Stimulated activated CD4-positive, alpha-beta T cell treated with anti-CD3 and anti-CD28 coated beads, Interleukin-15, amount 100 ng/mL, for 48 hours (primary cell): ENCODE measurements at regions not wholly inside any gene's neighbourhood (a gene's known extent, or its start where the extent isn't known, plus 50 kb on each side); places are given as distances from the start of the nearest gene placed in this dataset.

ENCODE experiments used
- DNase-seq, 2 donors: peaks; one replicate each; pipeline ENCODE4 v3.0.0-alpha.2; 2020; ENCODE audit warnings: low read depth in 2 of 2

DNA sequence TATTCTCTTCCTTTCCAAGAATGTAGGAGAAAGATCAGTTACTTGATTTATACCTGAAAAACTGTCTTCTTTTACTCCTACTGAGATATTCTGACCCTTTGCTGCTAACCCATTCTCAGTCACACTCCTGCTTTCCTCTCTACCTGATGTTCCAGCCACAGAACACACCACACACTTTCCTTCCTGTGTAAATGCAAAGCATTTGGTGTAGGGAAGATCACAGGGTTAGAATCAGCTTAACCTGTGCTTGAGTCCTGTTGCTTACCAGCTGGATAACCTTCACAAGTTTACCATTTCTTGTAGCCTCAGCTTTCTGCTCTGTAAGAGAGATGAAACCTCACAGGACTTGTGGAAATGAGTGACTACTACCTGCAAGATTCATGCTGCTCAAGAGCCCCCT lies 489.8 kb upstream of the GOLIM4 start:
- no peak for DNase-seq

DNA sequence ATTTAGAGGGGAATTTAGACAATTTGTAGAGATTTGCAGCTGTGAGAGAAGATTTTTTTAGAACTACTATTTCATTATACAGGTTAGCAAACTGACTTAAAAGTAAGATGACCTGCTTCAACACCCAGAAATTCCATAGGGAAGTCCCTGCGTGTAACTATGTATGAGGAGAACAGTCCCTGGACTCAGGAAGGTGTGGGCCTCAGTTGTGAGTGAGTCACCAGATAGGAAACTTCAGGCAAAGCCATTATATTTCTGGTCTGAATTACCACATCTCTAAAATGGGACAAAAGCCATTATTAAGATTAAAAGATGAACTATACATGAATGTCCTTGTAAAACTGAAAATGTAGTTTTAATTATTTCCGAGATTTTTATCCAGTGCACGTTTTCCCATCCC lies 488.3 kb upstream of the GOLIM4 start:
- no peak for DNase-seq

DNA sequence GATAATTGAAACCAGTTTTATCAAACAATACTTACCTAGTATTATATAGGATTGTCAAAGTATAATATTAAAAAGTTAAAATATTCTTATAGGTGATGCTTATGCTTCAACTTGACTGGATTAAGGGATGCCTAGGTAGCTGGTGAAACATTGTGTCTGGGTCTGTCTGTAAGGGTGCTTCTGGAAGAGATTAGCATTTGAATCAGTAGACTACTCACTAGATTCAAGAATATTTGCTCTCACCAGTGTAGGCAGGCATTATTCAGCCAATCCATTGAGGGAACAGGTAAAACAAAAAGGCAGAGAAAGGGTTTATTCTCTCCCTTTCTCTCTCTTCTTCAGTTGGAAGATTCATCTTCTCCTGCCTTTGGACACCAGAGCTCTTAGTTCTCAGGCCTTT lies 486.8 kb upstream of the GOLIM4 start:
- no peak for DNase-seq

DNA sequence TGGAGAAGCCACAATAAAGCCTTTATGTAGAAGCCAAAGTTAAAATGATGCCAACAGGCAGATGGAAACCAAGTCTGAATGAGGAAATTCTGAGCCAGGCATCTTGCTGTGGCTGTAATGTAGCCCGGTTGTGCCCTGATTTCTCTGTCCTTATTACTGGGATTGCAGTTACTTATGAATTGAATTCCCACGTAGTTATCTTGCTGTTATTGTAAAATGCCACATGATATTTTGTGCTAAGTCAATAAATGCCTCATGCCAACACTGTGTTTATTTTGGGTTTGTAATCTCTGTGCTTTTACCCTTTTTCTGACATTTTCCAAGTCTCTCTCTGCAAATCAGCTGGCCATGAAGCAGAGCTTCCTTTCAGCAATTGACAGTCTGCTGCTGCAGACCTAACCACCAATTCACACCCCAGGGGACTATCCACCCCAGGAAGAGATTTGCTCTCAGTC lies 486.1 kb upstream of the GOLIM4 start:
- no peak for DNase-seq

DNA sequence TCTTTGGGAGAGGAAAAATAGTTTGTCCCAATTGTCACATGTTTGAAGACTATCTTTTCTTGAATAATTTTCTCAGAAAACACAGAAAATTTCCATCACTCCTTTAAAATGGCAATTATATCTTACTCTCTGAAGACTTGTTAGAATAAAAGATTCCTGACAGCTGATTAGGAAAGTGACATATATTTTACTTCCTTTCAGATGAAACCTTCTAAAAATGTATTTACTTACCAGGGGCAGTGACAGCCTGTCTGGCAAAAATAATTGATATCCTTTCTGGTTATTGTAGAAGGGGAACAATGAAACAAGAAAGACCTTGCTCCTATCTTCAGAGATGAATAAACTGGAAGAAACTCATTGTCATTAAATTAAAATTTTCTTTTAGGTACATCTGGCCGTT lies 483.3 kb upstream of the GOLIM4 start:
- no peak for DNase-seq

DNA sequence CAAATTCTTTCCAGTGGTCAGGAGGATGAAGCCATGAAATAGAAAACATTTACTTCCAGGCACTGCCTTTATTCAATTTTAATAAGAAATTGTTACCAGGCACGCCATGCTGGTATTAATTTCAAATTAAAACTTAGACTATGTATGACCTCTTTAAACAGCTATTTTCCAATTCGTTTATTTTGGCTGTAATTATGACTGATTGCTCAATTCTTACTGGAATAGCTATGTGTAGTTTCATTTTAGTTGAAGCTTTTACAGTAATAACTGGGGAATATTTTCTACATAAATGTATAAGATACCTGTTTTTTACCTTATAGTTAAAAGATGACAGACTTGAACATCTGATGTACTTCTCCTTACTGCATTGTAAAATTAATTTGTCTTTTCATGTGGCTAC lies 480.0 kb upstream of the GOLIM4 start:
- no peak for DNase-seq

DNA sequence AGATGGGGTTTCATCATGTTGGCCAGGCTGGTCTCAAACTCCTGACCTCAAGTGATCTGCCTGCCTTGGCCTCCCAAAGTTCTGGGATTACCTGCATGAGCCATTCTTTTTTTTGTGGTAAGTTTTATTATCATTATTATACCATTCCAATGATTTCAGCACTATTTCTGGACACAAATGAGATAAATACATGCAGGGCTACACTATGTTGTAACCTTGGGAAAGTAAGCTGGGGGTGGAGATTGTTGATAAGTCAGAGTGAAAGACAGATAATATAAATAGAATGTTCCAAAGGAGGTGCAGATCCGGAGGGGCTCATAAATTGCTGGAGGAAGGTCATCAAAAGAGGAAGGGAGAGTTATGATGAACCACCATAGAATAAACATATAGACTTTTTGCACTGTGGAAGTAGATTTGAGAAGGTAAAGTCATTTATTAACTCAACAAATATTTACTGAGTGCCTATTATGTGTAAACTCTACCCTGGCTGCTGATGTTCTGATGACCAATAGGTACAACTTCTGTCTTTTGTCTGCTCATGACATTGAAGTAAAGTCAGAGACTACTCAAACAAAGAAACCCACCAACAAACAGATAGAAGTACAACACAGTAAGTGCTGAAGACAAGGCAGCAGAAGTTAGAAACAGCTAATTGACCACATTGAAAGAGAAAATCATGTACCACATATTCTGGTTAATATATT lies 478.9 kb upstream of the GOLIM4 start:
- no peak for DNase-seq

DNA sequence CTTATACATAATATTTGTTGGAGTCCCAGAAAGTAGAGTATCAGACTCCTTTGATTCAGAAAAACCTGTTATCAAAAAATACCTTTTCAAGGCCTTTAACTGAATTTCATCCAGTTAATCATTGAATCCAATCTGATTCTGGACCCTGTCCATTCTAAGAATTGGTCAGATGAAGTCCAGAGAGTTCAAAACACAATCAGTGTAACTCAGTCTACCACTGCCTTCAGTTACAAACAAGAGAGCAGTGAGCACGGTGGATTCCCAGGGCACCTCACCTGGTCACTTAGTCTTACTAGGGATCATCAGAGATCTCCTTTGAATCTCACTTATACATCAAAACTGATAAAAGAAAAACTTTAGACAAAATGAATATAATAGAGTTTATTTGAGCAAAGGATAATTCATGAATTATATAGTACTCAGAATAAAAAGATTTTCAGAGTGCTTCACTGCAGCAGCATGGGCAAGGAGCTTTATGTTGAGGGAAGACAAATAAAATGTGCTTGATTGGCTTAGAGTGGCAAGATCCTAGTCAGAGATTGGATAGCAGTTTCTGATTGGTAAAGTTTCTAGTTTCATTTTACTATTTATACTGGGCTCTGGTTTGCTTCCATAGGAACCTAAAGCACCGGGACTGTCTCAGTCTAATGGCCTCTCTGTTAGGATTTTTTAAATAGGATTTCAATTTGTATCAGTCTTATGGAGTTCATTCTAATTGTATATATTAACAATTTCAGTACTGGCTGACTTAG lies 474.9 kb upstream of the GOLIM4 start:
- no peak for DNase-seq

DNA sequence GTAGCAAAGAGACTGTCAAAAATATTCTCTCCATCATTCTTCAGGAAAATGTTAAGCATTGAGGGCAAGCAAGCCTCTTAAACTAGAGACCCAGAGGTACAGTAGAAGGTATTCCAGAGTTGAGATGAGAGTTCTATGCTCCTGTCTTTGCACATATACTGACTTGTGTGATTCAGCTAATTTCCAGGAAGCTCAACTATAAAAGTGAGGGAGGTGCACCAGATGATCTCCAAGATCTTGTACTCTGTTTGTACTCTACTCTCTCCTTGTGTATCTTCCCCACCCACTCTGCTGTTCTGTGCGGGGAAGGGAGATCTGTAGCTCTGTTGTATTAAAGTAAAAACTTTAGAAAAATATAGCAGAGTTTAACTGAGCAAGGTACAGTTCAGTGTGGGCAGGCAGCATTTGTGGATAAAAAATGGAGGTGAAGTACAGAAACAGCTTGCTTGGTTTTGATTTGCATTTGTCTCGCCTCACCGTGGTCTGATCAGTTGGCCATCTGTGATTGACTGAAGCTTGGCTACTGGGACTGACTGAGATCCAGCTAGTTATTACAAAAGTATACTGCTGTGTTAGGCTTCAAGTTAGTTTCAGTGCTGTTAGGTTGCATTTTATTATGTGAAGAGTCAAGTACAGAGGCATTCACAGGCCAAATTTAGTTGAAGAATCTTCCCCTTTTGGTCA lies 463.1 kb upstream of the GOLIM4 start:
- no peak for DNase-seq

DNA sequence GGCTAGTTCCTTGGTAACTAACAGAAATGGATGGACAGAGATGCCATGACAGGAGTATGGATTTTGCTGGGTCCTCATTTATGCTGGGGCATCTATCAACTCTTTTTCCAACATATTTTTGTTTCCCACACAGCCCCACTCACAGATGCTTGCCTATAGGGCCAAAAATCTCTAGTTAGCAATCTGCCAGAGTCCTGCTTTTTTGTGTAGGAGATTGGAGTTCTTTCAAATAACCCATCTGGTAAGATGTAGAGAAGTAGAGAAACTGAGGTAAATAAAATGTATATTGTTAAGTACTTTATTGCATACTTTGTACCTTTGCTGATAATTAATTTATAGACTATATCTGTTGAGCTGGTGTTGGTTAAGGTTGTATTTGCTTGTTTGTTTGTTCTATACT lies 456.5 kb upstream of the GOLIM4 start:
- no peak for DNase-seq

DNA sequence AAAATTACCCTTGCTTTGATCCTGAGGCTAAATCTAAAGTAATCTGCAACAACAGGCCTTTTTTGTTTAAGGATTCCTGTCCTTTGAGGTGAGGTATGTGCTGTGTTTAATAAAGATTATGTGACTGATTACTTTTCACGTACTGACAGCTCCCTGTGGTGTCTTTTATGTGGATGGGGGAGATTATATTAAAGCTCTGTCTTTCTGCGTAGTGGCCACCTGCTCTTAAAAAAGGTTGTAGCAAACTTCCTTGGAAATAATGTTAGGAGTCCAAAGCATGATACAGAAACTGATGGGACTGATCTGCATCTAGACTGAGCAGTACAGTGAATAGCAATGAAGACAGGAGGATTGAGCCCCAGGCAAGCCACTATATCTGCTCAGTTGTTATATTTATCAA lies 453.0 kb upstream of the GOLIM4 start:
- DNase-seq = no peak

DNA sequence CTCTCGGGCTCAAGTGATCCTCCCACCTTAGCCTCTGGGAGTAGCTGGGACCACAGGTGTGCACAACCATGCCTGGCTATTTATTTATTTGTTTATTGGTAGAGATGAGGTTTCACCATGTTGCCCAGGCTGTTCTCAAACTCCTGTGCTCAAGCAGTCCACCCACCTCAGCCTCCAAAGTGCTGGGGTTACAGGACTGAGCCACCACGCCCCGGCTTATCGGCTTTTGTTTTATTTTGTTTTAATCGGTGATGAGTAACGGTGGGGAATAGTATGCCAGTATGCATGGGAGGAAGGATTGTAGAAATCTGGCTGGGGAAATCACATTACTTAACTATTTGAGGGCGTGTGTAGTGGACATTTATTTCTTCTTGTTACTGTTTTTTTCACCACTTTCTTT lies 451.0 kb upstream of the GOLIM4 start:
- no peak for DNase-seq

DNA sequence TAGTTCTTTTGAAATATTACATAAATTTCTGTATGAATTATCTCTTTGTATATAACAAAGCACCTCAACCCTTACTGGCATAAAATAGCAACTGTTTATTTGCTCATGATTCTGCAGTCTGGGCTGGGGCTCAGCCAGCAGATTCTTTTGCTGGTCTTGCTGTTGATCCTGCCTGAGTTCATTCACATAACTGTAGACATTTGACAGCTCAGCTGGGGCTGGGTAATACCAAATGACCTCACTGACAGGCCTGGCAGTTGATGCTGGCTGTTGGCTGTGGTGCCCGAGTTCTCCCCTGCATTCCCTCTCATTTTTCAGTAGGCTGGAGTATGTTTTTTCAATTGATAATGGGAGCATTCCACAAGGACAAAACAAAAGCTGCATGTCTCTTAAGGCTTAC lies 449.9 kb upstream of the GOLIM4 start:
- no peak for DNase-seq

DNA sequence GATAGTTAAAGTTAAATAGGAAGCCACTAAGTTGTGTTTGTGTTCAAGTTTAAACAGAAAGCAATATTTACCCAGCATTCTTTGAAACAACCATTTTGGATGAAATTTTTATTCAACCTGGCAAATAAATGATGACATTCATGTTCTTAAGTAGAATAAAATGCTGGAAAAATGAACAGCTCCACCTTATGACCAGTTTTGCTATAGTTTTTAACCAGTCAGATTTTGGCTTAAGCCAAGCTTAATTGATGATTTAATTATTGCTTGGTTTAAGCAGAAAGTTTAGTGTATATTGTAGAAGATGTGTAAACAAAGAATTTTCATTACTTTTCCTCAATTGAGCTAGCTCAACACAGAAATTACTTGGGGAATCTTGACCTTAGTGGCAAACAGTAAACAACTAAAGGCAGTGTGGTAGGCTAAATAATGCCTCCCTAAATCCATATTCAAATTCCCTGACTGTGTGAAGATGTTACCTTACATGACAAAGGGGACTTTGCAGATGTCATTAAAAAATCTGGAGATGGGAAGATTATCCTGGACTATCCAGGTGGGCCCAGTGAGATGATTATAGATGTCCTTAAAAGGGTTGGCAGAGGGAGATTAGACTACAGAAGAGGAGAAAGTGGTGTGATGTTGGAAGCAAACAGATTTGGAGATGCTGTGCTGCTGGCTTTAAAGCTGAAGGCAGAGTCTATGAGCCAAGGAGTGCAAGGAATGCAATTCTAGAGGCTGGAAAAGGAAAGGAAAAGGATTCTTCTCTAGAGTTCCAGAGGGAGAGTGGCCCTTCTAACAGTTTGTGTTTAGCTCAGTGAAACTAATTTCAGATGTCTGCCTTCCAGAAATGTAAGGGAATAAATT lies 448.6 kb upstream of the GOLIM4 start:
- DNase-seq = no peak

DNA sequence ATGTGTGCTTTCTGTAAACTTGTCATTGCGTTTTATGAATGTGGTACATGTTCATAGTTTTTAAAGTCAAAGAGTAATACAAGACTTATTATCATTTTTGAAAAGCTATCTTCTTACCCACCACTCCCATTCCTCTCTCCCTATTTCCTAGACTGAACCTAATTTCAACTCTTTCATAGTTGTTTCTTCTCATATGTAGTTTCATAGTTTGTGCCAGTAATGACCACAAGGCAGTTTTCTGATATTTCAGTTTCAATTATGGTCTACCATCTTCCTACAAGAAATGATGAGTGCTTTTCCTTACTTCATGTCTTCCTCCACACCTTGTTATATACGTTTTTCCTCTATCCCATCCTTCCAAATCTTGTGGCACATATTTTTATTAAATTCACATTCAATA lies 445.0 kb upstream of the GOLIM4 start:
- no peak for DNase-seq

DNA sequence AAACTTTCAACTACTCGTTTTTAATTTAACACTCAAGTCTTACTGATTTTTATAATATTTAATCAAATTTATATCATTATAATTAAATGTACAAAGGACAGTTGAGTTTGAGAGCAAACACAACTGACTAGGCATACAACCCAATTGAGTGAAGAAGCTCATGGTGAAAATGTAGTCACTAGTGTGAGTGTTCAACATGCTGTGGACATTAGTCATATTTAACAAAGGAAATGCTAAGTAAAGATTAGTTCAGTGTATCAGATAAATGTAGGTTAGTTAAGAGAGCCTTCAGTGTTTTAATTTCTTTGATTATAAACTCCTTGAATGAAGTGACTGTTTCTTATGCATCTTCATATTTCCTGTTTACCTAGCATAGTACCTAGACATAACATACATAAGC lies 444.2 kb upstream of the GOLIM4 start:
- DNase-seq = no peak

DNA sequence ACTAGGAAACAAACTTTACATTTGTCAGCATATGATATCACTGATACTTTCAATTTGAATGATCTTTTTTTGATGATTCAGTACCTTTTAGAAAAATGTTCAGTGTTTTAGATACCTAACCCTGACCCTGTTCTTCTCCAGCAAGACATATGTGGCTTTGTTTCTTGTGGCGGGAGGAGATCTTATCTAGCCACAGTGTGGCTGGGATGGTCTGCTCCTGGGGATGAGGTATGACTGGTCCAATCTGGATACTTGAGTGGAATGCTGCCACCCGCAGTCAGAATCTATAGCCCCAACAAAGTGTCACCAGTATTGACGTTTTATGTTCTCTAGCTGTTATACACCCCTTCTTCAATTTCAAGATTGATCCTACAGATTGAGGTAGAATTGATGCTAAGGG lies 439.0 kb upstream of the GOLIM4 start:
- DNase-seq = no peak

DNA sequence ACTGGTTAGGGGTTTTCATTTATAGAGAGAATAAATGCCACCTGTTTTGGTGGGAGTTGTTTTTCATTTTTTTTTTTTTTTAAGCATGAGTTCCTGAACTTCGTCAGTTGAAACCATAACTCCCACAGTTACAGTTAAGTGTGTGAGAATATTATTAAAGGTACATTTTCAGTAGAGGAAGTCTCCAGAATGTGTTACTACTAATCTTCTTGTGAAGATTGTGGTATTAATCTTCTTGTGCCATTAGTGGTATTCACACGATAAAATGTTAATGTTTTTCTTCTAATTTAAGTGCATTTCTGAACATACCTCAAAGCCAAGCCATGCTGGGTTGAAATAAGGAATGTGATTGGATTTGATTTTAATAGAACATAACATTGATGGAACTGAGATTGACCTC lies 437.9 kb upstream of the GOLIM4 start:
- no peak for DNase-seq

DNA sequence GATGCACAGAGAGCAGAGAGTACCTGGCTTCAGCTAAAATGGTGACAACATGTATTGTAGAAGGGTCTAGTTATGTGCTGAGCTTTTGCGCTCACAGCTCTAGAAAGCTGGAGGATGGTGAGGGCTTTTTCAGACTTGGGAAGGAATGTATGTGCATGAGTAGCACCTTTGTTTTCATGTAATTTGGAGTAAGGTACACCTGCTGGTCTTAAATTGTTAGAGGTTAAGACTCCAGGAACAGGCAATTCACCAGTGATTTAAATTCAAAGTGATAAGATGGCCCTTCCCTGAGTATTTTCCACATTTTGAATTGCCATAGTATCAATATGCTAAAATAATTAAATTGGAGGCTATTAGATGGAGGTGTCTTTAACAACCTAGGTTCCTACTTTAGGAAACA lies 436.4 kb upstream of the GOLIM4 start:
- DNase-seq = no peak

DNA sequence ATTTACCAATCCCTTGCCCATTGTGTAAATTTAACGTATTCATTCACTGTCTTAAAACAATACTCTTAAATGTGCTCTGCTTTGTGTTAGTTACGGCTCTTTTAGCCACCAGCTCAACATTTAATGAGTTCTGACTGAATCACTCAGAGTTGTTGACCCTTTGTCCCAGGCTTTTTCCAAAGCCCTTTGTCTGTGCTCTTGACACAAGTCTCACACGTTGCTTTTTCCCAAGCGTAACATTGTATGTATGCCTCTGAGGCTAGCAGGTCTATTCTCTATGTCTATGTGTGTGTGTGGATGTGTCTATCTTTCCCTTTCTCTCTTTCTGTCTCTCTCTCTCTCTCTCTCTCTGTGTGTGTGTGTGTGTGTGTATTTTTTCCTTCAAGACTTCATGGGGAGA lies 435.4 kb upstream of the GOLIM4 start:
- no peak for DNase-seq

DNA sequence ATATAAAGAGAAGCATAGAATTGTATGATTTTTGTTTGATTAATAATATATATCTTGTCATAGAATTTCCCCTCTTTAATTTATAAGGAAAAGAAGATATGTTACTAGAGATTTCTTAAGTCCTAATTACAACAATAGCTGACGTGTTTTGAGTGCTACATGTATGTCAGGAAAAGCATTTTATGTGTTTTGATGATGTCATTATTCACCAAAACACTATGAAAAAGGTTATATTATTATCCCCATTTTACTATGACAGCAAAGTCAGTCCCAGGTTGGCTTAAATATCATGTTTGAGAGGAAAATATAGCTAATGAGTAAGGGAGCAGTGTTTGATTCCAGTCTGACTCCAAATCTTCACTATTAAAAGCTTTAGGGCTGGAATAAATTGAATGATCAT lies 428.4 kb upstream of the GOLIM4 start:
- DNase-seq = no peak
